Mucosa of gallbladder (tissue), 1 donor: ENCODE measurements at regions not wholly inside any gene's neighbourhood (a gene's known extent, or its start where the extent isn't known, plus 50 kb on each side); places are given as distances from the start of the nearest gene placed in this dataset.
"Not testable (repeated sequence)": the region's sequence is repeated elsewhere in the genome, so short reads cannot be mapped to it uniquely, and the experiment has no call there.

Experiments used
- DNase-seq: peaks from one replicate; pipeline ENCODE4 v3.0.0-alpha.2; 2020; ENCODE audit warnings: low spot score
- donor health status: DM: no; HTN: no; CAD: no.

GRCh38 chr9:113705306-113705927, 170.7 kb upstream of the ZNF618 start:
- no peak for DNase-seq

- no peak for DNase-seq
Measured at GRCh38 chr9:113705928-113706519, 170.1 kb upstream of the ZNF618 start.

GRCh38 chr9:113707953-113708695, 168.0 kb upstream of the ZNF618 start:
- DNase-seq: no peak

- no peak for DNase-seq
Measured at GRCh38 chr9:113708821-113709713, 167.0 kb upstream of the ZNF618 start.

- no peak for DNase-seq
Measured at GRCh38 chr9:113709721-113710120, 166.4 kb upstream of the ZNF618 start.

- no peak for DNase-seq
Measured at GRCh38 chr9:113711251-113711650, 164.9 kb upstream of the ZNF618 start.

DNA sequence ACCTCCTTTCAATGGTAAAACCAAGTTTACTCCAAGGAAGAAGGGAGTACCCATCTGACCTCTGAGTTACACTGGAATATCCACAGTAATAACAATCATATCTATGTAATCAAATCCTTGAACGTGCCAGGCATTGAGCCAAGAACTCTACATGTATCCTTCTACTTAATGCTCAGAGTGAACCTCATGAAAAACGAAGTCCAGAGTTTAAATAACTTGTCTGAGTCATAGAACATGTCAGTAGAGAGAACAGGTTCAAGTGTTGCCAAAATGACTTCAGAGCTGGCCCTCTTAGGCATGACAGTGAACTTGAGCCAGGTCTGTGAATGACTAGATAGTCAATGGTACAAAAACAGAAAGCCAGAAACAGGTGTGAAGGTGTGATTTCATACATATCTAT, 164.1 kb upstream of the ZNF618 start:
- peak; percentile 65 for DNase-seq

DNA sequence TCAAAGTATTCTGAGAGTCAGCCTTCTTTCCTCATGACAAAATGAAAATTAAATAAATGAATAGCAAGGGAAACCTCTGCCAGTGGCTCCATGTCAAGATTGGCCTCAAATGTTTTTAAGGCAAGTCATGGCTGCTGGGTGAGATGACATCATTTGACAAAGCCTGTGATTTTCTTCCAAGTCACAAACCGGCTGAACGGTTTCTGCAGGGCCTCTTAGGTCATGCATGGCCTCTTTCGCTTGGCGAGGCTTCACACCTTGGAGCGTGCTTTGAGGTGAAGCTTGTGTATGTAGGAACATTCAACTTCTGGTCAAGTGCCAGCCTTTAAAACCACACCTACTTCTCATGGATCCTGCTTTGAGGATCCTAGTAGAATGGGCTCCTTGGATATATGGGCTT, 161.0 kb upstream of the ZNF618 start:
- no peak for DNase-seq

DNA sequence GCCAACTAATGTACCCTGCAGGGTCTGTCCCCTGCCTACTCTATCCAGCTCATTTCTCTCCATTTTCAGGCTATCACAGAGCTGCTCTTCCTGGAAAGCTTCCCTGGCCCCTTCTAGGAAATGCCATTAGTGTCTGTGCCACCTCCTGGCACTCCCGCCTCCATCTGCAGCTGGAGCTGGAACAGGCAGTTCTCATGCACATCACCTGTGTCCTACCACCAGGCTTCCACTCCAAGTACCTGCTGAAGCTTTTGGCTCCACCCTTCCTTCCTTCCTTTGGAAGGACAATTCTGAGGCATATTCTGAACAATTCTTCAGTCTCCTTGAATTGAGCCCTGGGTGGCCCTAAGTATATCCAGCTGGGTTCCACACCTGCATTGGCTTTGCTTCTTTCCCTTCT, 156.2 kb upstream of the ZNF618 start:
- DNase-seq: no peak

DNA sequence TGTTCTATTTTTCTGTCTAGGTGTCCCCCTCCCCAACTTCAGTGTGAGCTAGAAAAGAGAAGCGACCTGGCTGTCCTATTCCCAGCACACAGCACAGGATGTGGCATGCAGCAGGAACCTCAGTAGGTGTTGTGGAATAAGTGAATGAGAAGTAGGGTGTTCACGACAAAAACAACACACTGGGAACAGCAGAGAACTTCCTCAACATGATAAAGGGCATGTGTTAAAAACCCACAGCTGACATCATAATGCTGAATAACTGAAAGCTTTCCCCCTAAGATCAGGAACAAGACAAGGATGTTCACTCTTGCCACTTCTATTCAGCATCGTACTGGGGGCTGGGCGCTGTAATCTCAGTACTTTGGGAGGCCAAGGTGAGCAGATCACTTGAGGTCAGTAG, 155.6 kb upstream of the ZNF618 start:
- no peak for DNase-seq

- DNase-seq: no peak
Measured at GRCh38 chr9:113721856-113722255, 154.3 kb upstream of the ZNF618 start.

DNA sequence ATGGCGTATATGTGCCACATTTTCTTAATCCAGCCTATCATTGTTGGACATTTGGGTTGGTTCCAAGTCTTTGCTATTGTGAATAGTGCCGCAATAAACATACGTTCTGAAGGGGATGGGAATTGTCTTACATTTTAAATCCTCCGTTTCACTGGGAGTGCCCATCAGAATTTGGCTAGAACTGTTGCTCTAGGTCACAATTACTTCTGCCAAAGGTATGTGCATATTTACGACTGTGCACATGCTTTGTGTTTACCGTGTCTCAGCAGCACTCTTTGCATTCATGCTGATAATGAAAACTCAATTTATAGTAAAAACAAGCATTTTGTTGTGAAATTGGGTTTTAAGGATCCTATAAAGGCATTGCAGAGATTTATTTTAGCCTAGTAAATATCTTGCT, 151.9 kb upstream of the ZNF618 start:
- DNase-seq: no peak

DNA sequence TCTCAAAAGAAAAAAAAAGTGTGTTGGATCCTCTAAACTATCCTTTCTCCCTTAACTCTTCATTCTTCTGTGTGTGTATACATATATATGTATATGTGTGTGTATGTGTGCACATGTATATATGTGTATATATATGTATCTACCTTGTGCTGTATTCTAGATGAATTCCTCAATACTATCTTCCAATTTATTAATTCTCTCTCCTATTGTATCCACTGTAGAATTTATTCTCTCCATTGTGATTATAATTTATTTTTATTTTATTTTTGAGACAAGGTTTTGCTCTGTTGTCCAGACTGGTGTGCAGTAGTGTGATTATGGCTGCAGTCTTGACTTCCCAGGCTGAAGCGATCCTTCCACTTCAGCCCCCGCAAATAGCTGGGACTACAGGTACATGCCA, 147.1 kb upstream of the ZNF618 start:
- no peak for DNase-seq

- DNase-seq: no peak
Measured at GRCh38 chr9:113734826-113735225, 141.3 kb upstream of the ZNF618 start.

GRCh38 chr9:113737517-113738271, 138.4 kb upstream of the ZNF618 start:
- peak; percentile 69 for DNase-seq

- DNase-seq: no peak
Measured at GRCh38 chr9:113738496-113738892, 137.6 kb upstream of the ZNF618 start.

DNA sequence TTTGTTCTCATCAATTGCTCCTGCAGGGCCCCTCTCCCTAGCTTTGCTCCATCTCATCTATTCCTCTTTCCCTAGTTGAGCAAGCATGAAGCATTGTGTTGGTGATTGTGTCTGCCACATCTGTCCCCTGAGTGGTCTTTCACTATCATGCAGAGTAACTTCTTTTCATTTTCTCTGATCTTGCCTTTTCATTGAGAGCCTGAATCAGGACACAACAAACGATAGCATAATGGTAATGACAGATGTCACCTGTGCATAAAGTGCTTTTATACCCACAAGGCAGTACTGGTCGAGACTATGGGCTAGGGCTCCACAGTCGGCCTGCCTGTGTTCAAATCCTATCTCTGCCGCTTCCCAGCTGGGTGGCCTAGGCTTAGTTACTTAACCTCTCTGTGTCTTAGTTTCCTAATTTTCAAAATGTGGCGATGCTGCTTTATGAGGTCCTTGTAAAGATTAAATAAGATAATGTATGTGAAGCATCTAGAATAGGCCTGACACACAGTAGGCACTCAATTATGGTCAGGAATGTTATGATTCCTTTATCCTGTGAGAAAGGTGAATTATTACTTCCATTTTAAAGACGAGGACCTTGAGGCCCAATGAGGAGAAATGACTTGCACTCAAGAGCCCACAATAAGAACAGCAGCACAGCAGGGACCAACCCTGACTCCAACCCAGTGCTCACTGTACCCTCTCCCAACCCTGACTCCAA, 137.1 kb upstream of the ZNF618 start:
- no peak for DNase-seq

DNA sequence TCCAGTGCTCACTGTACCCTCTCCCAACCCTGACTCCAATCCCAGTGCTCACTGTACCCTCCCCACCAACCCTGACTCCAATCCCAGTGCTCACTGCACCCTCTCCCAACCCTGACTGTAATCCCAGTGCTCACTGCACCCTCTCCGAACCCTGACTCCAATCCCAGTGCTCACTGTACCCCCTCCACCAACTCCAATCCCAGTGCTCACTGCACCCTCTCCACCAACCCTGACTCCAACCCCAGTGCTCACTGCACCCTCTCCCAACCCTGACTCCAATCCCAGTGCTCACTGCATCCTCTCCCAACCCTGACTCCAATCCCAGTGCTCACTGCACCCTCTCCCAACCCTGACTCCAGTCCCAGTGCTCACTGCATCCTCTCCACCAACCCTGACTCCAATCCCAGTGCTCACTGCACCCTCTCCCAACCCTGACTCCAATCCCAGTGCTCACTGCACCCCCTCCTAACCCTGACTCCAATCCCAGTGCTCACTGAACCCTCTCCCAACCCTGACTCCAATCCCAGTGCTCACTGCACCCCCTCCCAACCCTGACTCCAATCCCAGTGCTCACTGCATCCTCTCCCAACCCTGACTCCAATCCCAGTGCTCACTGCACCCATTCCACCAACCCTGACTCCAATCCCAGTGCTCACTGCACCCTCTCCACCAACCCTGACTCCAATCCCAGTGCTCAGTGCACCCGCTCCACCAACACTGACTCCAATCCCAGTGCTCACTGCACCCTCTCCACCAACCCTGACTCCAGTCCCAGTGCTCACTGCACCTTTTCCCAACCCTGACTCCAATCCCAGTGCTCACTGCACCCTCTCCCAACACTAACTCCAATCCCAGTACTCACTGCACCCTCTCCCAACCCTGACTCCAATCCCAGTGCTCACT, 136.3 kb upstream of the ZNF618 start:
- DNase-seq: not testable (repeated sequence)
